DMS 273 treated with DMSO at 0.1 percent for 48 hours (cell line): ENCODE measurements at regions not wholly inside any gene's neighbourhood (a gene's known extent, or its start where the extent isn't known, plus 50 kb on each side); places are given as distances from the start of the nearest gene placed in this dataset.
"Not testable (repeated sequence)": the region's sequence is repeated elsewhere in the genome, so short reads cannot be mapped to it uniquely, and the experiment has no call there.

Experiments
- DNase-seq: peaks from one replicate; lab custom pipeline; 2025; lab: John Stamatoyannopoulos, UW

- DNase-seq = not testable (repeated sequence)
Measured at GRCh38 chr13:81546294-81546693, 1205.4 kb upstream of the SPRY2 start.

GRCh38 chr13:81540777-81541176, 1199.9 kb upstream of the SPRY2 start:
- no peak for DNase-seq

- no peak for DNase-seq
Measured at GRCh38 chr13:81539643-81540150, 1198.8 kb upstream of the SPRY2 start.

GRCh38 chr13:81498969-81499368, 1158.0 kb upstream of the SPRY2 start:
- no peak for DNase-seq

GRCh38 chr13:81493144-81493543, 1152.2 kb upstream of the SPRY2 start:
- no peak for DNase-seq

GRCh38 chr13:81492449-81492848, 1151.5 kb upstream of the SPRY2 start:
- DNase-seq = no peak

GRCh38 chr13:81488021-81488420, 1147.1 kb upstream of the SPRY2 start:
- no peak for DNase-seq

GRCh38 chr13:81487151-81487550, 1146.2 kb upstream of the SPRY2 start:
- DNase-seq = peak; percentile 11

- DNase-seq = no peak
Measured at GRCh38 chr13:81480634-81481033, 1139.7 kb upstream of the SPRY2 start.

GRCh38 chr13:81473366-81473899, 1132.5 kb upstream of the SPRY2 start:
- no peak for DNase-seq

- no peak for DNase-seq
Measured at GRCh38 chr13:81458170-81458569, 1117.2 kb upstream of the SPRY2 start.

GRCh38 chr13:81446441-81446840, 1105.5 kb upstream of the SPRY2 start:
- DNase-seq = no peak

- DNase-seq = no peak
Measured at GRCh38 chr13:81442904-81443303, 1102.0 kb upstream of the SPRY2 start.

GRCh38 chr13:81425286-81425685, 1084.4 kb upstream of the SPRY2 start:
- no peak for DNase-seq

- no peak for DNase-seq
Measured at GRCh38 chr13:81409284-81409683, 1068.4 kb upstream of the SPRY2 start.

GRCh38 chr13:81408647-81409046, 1067.7 kb upstream of the SPRY2 start:
- DNase-seq = no peak

GRCh38 chr13:81406639-81407292, 1065.8 kb upstream of the SPRY2 start:
- no peak for DNase-seq

GRCh38 chr13:81406022-81406421, 1065.1 kb upstream of the SPRY2 start:
- DNase-seq = no peak

- no peak for DNase-seq
Measured at GRCh38 chr13:81396192-81396591, 1055.3 kb upstream of the SPRY2 start.

- DNase-seq = peak; percentile 55
Measured at GRCh38 chr13:81395368-81395767, 1054.4 kb upstream of the SPRY2 start.

GRCh38 chr13:81394640-81395039, 1053.7 kb upstream of the SPRY2 start:
- DNase-seq = no peak

- DNase-seq = no peak
Measured at GRCh38 chr13:81393721-81394120, 1052.8 kb upstream of the SPRY2 start.

- DNase-seq = no peak
Measured at GRCh38 chr13:81393110-81393509, 1052.2 kb upstream of the SPRY2 start.

GRCh38 chr13:81388400-81388799, 1047.5 kb upstream of the SPRY2 start:
- no peak for DNase-seq
